ENCODE measurements at regions not wholly inside any gene's neighbourhood (a gene's known extent, or its start where the extent isn't known, plus 50 kb on each side); places are given as distances from the start of the nearest gene placed in this dataset.

DNA sequence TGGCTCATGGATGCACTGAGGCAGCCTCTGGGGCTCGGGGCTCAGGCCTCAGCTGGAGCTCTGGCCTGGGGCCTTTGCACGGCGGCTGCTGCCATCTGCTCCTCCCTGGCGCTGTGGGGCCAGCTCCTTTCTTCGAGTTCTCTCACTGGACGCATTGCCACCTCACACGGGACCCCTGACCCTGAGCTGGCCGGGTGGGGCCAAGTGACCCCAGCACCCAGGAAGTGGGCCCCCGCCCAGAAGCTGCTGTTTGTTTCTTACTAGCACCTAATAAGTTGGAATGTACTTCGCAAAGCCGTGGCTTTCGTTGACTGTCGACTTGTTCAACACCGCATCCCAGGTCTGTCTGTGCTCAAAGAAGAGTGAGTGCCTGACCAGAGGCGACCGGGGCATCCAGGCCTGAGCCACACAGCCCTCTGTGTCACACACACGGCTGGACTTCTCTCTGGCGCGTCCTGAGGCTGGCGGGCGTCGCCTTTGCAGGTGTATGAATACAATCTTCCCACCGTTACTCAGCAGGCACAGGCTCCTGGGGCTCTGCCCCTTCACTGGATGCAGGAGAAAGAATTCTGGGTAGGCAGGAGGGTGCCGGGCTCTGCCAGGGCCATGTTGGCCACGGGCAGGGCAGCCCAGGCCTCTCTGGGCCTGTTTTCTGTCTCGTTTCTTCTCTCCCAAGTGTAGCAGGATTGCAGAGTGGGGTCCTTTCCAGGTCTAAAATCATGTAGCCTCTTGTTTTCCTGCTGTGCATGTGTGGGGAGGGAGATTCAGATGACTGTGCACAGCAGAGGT, 112.9 kb downstream of the DLL1 start:
- no peak for DNase-seq (ENCODE audit: low spot score)

DNA sequence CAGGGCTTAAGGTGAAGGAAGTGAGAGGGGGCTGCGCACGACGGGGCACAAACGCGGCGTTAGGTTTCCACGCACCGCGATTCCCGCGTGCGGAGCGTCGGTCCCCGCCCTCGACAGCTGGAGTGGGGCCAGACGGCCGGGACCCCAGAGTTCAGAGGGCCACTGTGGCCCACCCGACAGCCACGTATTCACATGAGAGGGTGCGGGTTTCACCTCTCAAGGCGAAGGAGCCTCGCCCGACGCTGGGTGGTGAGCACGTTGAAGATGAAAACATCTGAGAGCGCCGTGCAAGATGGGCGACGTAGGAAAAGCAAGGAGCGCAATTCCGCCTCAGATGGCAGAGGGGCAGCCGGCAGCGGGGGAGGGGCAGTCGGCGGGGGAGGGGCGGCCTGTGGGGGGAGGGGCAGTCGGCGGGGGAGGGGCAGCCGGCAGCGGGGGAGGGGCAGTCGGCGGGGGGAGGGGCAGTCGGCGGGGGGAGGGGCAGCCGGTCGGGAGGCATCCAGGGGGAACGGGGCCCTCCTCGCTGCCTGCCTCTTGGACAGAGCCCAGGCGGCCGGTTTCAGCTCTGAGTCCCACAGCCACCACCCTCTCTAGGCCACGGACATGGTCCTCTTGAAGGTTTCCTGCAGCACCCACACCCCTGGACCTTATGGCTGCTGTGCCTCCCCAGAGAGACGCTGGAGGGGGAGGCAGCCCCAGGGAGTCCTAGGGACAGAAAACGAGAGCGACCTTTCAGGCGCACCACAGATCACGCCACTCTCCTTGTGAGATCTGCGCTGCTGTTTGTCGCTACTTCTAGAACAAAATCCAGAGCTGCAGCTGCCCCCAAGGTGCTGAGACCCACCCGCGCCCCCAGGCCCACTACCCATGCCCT, 113.7 kb downstream of the DLL1 start:
- DNase-seq (ENCODE audit: low spot score) = no peak

DNA sequence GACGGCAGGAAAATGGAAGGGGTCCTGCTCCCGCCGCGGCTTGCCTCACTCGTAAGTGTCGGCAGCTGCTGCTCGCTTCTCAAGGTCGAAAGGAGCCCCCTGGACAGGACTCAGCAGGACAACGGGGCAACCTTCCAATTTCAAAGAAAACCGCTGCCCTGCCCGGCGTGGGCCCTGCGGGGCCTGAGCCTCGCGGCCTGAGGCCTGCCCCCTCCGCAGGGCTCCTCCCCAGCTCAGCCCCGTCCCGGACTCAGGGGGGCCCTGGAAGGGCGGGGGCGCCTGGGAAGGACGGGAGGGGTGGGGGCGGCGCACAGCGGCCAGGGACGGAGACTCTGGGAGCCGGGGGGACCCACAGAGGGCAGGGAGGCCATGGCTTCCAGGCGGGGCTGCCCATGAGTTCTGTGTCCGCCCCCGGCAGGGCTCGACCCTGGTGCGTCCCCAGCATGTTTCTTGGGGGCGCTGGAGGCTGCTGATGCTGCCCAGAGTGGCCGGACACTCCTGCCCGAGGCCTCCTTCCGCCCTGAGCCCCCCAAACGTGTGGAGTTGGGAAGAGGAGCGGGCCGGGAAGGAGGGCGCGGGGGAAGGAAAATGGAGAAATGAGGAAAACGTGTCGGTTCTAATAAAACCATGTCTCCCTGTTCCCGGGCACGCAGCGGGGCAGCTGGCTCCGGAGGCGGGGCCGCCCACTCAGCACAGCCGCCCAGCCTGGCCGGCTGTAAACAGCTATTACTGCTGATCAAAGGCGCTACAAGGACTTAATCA, 114.6 kb downstream of the DLL1 start:
- no peak for DNase-seq (ENCODE audit: low spot score)

DNA sequence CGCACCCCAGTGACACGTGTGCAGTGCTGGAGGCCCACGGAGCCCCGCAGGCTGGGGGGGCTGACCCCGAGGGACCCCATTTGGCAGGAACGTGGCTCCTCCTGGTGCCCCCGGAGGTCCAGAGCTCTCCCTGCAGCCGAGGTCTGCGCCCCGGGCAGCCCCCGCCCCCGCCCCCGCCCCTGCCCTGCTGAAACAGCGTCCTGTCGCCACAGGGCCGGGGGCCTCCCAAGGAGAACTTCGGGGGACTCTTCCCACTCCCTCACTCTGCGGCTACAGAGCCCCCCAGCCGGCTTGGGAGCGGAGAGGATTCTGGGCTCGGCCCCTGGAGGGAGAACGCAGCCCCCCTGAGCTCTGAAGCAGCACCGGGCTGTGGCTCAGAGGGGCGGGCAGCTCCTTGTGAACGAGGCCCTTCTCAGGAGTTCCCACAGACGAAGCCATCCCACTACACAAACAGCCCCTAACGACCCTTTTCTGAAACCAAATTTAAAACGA, 115.2 kb downstream of the DLL1 start:
- no peak for DNase-seq (ENCODE audit: low spot score)

DNA sequence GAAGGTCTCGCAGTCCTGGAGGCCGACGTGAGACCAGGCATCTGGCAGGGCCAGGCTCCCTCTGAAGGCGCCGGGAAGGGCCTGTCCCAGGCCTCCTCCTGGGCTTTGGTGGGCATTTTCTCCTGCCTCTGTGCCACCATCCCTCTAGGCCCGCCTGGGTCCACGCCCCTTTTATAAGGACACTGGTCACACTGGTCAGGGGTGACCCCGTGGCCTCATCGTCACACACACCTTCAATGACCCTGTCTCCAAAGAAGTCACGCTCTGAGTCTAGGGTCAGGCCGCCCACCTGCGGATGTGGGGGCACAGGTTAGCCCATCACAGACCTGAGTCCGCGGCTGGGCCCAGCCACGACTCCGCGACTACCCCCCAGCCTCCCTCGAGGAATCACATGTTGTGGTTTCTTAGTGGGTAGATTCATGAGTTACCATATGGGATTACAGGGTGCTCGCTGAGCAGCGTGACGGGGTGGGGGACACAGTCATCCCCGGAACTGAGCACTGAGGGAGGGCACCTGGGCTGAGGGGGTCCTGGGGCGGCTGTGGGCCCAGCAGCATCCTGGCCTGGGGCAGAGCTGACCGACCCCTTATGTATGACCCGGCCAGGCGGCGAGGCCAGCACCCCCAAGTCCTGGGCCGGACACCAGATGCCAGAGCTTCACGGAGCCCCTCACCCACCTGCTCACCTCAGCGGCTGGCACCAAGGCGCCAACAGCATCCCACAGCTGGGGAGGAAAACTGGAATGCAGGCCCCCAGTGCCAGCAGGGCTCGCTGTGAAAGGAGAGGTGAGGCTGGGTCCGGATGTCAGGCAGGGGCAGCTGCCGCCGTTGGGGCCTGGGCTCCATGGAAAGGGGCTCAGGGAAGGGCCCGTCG, 115.9 kb downstream of the DLL1 start:
- no peak for DNase-seq (ENCODE audit: low spot score)

DNA sequence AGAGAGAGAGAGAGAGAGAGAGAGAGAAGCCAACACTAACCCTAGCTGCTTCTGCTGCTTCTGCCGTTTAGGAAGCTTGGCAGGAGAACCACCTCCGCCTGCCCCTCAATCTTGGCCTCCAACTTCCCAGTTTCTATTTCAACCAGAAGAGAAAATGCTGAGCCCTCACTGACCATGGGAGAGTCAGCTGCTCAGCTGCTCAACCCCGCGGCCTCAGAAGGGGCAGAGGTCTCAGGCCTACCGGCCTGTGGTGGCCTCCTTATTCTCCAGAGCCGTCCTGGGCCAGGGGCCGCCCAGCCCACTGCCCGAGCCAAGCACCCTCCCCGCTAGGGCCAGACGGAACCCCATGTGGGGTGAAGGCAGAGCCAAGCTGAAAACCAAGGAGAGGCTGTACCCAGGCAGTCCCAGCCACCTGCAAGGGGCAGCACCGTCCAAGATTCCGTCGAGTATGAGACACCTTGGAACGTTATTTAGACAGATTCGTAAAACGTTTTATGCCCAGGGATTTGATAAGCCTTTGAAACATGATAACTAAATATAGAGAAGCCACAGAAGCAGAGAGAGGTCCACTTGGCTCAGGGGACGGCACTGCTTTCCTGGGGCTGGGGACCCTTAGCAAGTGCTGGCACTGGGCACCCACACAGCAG, 116.6 kb downstream of the DLL1 start:
- no peak for DNase-seq (ENCODE audit: low spot score)

DNA sequence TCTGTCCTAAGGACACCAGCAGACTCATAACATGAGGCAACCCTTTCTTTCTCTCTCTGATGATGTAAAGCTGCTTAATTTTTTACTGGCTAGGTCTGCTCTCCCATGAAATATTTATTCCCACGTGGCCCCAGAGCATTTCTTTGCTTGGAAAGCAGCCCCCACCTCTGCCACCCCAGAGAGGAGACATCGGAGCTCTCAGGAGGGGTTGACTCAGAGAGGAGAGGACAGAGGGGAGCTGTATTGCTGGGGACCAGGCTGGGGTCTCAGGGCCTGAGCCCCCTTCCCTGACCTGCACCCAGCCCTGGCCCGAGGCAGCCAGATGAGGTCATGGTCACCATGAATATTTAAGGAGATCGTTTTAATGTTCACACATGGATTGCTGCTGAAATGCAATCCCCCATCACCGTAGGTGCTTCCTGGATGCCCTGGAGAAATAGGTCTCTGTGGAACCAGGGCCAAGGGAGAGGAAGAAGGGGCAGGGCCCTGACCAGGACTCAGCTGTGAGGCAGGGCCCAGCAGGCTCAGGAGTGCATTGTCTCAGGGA, 117.5 kb downstream of the DLL1 start:
- no peak for DNase-seq (ENCODE audit: low spot score)

DNA sequence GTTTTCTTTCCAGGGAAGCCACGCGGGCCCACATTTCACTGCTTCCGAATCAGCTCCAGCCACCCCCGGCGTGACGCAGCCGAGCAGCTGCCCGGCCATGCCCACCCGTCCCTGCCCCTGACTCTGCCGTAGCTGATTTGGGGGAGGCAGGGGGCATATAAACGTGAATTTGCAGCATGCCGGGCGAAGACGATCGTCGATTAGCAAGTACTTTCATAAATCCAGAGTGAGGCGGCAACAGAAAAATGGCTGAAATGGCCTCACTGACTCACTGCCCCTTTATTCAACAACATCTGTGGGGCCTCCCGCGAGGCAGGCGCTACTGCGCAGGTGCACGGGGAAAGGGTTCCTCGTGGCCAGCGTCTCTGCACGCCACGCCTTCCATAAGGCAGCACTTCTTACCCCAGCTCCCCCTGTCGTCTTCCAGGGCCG, 118.0 kb downstream of the DLL1 start:
- DNase-seq (ENCODE audit: low spot score) = no peak

DNA sequence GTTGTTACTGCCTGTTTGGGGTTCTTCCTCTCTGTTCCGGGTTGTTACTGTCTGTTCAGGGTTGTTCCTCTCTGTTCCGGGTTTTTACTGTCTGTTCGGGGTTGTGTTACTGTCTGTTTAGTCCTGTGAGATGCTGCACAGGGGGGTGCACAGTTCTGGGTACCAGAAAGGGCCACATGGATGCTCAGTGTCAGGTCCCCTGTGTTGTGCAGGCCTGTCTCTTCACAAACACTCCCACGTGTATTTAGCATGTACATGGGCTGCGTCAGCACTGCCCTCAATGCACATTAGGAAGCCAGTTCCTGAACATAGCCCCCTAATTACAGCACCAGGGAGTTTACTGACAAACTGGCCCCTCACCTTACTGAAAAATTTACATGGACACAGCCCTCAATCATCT, 118.5 kb downstream of the DLL1 start:
- DNase-seq (ENCODE audit: low spot score) = no peak

DNA sequence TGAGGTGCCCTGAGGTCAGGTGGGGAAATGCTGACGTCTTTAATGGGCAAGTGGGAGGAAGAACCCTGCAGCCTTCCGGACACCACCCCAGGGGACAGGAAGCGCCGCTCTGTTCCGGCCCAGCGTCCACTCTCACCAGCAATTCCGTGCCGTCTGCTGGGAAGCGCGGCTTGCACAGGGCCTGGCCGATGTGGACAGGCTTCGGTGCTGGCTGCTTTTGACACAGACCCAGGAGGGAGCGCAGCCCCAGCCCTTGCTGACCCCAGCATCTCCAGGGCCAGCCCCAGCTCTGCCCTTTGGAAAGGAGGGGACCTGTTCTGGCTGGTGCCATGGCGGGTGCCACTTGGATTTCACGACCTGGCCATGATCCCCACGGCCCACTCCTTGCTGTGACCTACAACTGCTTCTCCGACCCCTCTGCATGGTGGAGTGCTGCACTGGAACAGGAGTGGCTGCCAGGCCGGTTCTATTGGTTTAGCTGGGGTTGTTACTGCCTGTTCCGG, 123.2 kb downstream of the DLL1 start:
- DNase-seq (ENCODE audit: low spot score) = no peak

DNA sequence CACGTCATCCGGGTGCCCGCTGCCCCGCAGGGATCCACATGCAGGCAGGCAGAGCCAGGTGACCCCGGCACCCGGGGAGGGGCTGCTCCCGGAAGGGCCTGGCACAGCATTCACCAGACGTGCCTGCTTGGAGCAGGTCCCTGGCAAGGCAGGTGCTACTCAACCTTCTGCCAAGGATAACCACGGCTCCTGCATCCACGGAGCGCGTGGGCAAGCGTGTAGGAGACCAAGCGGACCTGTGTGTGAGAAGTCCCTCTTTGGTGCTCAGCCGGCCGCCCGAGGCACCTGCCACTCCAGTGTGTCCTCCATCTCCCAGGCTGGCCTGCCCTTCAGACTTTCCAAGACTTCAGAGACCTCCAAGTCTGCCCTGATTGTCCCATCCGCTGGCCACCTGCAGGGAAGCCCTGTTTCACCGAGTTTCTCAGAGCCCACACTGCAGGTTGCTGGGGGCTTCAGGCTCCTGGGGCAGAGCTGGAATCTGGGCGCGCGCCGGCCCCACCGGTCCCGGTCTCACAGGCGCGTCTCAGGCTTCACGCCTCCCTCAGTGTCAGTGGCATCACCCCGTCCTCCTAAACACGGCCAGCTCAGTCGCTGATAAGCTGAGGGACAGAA, 124.3 kb downstream of the DLL1 start:
- DNase-seq (ENCODE audit: low spot score) = no peak

DNA sequence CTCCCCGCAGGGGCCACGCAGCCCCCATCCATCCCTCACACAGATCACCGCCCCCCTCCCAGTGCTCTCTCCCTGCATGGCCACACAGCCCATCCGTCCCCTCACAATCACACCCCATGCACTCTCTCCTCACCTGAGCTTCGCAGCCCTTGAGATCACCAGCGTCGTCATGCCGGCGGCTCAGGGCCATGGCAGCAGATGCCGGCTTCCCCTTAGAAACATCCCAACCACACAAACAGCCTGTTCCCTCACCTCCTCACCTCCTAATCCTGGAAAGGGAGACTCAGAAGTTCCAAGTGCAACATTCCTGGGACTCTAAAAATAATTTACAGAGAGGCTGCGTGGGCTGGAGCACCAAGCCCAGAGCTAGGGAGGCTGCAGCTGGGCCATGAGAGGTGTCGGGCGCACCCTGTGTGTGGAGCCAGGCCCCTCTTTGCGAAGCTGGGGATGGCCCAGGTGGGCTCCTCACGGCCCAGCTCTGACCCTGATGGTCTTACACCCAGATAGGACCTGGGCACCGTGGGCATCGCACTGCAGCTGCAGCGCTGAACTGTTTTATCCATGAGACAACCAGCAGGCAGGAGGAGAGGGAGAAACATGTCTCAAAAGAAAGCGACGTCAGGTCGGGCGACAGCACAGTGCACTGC, 125.3 kb downstream of the DLL1 start:
- no peak for DNase-seq (ENCODE audit: low spot score)

DNA sequence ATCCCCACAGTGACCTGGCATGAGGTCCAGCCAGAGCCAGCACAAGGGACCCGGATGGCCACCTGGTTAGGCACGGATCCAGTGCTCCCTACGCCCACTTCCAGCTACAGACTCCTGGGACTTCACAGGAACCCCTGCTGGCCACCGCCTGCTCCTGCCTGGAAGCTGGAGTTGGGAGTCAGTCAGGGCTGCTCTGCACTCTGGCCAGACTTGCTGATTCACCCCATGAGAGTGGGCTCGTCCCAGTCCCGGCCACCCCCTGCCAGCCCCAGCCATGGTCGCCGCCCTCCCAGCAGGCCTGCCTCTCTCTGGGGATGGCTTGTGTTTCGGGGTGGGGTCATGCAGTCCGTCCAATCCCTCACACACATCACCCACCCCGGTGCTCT, 125.8 kb downstream of the DLL1 start:
- no peak for DNase-seq (ENCODE audit: low spot score)

DNA sequence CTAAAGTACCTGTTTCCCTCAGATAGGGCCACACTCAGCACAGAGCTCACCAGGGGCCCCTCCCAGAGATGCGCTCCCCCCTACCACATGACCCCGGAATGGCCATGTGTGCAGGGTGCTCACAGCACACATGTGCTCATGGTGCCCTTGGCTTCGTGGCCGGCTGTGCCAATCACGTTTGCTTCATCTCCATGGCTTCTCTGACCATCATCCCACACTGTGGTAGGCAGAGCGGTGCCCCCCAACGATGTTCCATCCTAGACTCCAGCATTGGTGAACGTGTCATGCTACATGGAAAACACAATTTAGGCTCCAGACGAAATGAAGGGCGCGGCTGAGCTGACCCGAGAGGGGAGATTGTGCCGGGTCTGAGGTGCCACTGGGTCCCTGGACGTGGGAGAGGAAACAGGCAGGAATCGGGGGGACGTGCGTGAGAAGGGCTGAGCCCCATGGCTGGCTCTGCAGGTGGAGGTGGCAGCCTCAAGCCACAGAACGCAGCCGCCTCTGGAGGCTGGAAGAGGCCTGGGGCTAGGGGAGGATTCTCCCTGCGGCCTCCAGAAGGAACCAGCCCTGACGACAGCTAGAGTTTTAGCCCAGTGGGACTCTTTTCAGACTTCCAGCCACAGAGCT, 126.5 kb downstream of the DLL1 start:
- DNase-seq (ENCODE audit: low spot score) = no peak

DNA sequence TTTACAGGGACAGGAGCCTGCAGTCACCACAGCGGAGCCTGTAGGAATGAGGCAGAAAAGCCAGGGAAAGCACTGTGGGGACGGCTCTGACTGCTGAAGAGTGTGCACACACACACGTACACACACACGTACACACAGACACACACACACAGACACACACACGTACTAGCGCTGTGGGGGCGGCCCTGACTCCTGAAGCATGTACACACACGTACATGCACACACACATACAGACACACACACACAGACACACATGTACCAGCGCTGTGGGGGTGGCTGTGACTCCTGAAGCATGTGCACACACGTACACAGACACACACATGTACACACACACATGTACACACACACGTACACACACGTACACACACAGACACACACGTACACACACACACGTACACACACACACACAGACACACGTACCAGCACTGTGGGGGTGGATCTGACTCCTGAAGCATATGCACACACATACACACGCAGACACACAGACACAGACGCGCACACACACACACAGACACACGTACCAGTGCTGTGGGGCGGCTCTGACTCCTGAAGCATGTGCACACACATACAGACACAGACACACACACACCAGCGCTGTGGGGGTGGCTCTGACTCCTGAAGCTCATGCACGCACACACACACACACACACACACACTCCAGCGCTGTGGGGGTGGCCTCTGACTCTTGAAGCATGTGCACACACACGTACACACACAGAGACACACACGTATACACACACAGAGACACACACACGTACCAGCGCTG, 127.3 kb downstream of the DLL1 start:
- DNase-seq (ENCODE audit: low spot score) = no peak

DNA sequence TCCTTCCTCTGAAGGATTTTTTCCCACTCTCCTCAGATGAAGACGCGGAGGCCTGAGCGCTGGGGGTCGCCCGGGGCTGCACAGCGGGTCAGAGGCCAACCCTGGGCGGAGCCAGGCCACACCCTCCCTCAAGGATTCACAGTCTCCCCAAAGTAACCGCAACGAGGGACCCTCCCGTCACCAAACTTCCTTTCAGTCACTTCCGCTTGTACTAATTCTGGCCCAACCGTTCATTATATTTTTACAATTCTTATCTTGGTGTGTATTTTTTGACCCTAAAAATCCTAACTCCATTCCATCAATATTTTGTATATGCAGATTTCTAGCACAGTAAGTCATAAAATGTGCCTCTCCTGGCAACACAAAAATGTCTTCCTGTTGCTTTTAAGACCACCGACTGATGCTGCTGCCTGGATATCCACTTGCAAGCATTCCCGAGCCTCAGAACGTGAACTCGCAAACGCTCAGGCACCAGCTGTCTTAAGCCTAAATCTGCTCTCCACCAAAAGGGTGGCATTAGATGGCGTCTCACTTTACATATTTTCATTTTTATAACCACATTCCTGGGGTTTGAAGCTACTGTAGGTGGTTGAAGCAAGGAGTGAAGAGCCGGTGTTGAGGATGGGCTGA, 128.0 kb downstream of the DLL1 start:
- no peak for DNase-seq (ENCODE audit: low spot score)

DNA sequence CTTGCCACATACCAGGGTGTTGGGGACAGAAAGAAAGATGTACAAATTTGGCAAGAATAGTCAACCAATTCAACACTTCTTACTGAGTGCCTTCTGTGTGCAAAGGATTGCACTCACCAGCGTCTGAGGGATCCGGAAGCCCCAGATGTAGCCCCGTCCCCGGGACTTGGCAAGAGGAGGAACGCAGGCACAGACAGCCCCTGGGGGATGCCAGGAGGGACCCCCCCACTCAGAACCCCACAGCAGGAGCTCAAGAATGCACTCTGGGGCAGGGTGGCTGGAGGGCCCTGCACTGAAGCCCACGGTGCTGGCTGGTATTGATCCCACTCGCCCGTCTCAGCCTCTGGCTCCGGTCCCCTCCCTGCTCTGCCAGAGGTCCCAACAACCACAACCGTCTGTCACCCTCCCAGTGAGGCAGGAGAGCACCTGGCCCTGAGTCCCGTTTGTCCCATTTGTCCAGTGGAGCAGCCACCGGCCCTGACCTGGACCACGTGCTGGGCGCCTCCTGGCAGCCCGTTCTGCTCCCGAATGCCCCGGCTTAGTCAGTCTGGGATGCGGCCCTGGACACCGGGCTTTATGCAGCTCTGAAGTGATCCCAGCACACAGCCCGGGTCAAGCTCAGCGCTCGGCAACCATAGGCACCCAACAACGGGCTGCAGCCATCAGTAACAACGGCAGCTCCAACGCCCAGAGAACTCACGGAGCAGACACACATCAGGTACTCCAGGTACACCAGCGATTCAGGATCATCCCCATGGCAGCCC, 128.7 kb downstream of the DLL1 start:
- DNase-seq (ENCODE audit: low spot score) = no peak
